ENCODE measurements at regions not wholly inside any gene's neighbourhood (a gene's known extent, or its start where the extent isn't known, plus 50 kb on each side); places are given as distances from the start of the nearest gene placed in this dataset.

GRCh38 chr14:44777584-44777983, 184.2 kb downstream of the KLHL28 start:
- TF ChIP-seq, protein P1, sequence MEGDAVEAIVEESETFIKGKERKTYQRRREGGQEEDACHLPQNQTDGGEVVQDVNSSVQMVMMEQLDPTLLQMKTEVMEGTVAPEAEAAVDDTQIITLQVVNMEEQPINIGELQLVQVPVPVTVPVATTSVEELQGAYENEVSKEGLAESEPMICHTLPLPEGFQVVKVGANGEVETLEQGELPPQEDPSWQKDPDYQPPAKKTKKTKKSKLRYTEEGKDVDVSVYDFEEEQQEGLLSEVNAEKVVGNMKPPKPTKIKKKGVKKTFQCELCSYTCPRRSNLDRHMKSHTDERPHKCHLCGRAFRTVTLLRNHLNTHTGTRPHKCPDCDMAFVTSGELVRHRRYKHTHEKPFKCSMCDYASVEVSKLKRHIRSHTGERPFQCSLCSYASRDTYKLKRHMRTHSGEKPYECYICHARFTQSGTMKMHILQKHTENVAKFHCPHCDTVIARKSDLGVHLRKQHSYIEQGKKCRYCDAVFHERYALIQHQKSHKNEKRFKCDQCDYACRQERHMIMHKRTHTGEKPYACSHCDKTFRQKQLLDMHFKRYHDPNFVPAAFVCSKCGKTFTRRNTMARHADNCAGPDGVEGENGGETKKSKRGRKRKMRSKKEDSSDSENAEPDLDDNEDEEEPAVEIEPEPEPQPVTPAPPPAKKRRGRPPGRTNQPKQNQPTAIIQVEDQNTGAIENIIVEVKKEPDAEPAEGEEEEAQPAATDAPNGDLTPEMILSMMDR (IDR thresholded peaks at IDR 0.05; ENCODE audit: insufficient read depth, low read length) = no peak
- TF ChIP-seq, protein P2, sequence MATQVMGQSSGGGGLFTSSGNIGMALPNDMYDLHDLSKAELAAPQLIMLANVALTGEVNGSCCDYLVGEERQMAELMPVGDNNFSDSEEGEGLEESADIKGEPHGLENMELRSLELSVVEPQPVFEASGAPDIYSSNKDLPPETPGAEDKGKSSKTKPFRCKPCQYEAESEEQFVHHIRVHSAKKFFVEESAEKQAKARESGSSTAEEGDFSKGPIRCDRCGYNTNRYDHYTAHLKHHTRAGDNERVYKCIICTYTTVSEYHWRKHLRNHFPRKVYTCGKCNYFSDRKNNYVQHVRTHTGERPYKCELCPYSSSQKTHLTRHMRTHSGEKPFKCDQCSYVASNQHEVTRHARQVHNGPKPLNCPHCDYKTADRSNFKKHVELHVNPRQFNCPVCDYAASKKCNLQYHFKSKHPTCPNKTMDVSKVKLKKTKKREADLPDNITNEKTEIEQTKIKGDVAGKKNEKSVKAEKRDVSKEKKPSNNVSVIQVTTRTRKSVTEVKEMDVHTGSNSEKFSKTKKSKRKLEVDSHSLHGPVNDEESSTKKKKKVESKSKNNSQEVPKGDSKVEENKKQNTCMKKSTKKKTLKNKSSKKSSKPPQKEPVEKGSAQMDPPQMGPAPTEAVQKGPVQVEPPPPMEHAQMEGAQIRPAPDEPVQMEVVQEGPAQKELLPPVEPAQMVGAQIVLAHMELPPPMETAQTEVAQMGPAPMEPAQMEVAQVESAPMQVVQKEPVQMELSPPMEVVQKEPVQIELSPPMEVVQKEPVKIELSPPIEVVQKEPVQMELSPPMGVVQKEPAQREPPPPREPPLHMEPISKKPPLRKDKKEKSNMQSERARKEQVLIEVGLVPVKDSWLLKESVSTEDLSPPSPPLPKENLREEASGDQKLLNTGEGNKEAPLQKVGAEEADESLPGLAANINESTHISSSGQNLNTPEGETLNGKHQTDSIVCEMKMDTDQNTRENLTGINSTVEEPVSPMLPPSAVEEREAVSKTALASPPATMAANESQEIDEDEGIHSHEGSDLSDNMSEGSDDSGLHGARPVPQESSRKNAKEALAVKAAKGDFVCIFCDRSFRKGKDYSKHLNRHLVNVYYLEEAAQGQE (IDR thresholded peaks at IDR 0.05; ENCODE audit: insufficient replicate concordance, low read depth) = no peak
- TF ChIP-seq POLR2AphosphoS5 (IDR thresholded peaks at IDR 0.05; ENCODE audit: low read depth) (no peak), GABPA (IDR thresholded peaks at IDR 0.05; ENCODE audit: low read depth) (no peak)

Data from HL-60 (cell line).